SW 1271 (cell line): ENCODE measurements at regions not wholly inside any gene's neighbourhood (a gene's known extent, or its start where the extent isn't known, plus 50 kb on each side); places are given as distances from the start of the nearest gene placed in this dataset.
"Not testable (repeated sequence)": the region's sequence is repeated elsewhere in the genome, so short reads cannot be mapped to it uniquely, and the experiment has no call there.

Experiments
- DNase-seq, 2 experiments: peaks; one replicate each; lab custom pipeline; 2025; lab: John Stamatoyannopoulos, UW

DNA sequence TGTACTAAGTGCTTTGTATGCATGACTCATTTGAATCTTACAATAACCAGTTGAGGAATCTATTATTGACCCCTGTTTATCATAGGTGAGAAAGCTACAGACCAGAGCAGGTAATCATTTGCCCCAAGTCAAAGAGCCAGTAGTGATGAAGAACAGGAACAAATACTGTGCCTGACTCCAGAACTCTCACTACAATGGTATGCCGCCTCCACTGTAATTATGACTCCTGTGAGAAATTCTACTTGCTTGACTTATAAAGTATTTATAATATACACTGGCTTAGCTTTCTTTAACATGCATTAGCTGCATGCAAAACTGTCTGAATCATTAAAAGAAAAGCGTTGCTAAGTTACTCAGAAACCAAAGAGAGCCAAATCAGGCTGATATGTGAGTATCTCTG is 92.6 kb downstream of the ZNF281 start:
- no peak for DNase-seq

- DNase-seq, result no peak
Measured at GRCh38 chr1:200316148-200316803, 93.6 kb downstream of the ZNF281 start.

GRCh38 chr1:200314085-200314750 is 95.6 kb downstream of the ZNF281 start:
- DNase-seq, result no peak

GRCh38 chr1:200311256-200311655 is 98.6 kb downstream of the ZNF281 start:
- DNase-seq, result no peak

GRCh38 chr1:200310824-200311223 is 99.0 kb downstream of the ZNF281 start:
- no peak for DNase-seq

DNA sequence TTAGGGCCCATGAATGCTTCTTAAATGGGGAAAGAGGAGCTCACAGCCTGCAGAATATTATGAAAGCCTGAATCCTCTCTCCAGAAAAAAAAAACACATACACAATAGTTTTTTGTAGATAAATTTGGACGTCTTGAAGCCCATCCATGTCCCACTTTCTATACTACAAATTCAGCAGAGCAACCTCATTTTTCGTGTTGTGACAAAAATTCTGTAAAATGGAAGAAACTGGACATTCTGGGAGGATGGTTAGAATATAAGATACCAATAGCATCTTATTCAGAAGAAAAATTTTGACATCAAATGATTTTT is 102.1 kb downstream of the ZNF281 start:
- no peak for DNase-seq

DNA sequence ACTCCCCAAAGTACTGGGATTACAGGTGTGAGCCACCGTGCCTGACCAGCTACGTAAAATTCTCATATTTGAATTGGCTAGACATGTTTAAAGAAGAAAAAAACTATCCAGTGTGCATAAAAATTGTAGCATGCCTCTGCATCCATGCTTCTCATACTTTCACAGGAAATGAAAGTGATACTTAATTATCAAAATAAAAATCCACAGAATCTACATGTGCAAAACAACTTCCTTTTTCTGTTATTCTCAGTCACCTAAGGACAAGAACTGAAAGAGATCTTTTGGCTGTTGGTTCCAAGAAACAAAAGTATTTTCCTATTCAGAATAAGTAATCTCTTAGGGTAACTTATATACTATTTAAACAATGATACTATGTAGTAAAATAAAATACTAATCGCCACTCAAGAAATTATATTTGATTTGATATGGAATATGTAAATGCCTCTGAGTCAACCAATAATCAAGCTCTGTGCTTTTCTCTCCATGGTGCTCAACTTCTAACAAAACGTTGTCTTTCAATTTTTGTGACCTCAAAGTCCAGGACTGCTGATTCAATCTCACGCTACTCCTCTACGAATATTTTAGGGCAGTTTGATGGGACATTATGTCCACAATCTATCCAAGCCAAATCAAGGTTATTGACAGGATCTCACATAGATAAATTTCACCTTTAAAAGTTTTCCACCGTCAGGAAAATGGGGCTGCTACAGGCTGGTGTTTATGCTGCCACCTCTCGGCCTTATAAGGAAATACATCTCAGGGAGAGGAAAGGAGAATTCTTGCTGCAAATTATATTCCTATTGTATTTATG is 102.7 kb downstream of the ZNF281 start:
- peak in 1 of 2 experiments; percentile 30 for DNase-seq

DNA sequence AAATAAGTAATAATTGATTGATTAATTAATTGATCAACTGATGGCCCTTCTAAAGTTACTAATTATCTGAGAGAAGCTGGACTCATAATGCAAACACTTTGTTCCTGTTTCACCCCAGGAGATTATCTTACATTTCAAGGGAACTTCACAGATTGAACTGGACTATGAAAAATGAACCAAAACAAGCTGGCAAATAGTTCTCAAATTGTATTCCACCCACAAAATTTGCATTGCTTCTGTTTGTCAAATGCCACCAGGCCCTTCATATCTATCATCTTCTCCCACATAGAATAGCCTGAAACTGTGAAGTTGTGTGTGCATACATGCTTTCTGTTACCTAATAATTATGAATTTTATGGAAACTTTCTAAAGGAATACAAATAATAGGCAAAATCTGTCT is 104.0 kb downstream of the ZNF281 start:
- no peak for DNase-seq

DNA sequence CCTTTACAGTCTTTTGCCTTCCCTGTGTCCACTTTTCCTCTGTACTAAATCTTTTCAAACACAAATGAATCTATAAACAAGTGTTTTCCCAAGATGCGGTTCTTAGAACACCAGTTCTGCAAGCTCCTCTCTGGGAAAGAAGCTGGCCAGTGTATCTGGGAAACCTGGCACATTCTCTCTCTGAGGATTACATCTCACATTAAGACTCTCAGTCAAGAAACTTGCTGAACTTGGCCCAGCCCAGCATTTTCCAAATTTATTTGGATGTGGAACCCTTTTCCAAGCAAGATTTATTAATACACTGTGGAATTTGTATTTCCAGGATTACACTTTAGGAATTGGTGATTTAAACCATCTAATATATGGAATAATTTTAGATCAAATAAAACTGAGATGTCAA is 105.7 kb downstream of the ZNF281 start:
- no peak for DNase-seq

GRCh38 chr1:200302921-200303290 is 106.9 kb downstream of the ZNF281 start:
- no peak for DNase-seq

DNA sequence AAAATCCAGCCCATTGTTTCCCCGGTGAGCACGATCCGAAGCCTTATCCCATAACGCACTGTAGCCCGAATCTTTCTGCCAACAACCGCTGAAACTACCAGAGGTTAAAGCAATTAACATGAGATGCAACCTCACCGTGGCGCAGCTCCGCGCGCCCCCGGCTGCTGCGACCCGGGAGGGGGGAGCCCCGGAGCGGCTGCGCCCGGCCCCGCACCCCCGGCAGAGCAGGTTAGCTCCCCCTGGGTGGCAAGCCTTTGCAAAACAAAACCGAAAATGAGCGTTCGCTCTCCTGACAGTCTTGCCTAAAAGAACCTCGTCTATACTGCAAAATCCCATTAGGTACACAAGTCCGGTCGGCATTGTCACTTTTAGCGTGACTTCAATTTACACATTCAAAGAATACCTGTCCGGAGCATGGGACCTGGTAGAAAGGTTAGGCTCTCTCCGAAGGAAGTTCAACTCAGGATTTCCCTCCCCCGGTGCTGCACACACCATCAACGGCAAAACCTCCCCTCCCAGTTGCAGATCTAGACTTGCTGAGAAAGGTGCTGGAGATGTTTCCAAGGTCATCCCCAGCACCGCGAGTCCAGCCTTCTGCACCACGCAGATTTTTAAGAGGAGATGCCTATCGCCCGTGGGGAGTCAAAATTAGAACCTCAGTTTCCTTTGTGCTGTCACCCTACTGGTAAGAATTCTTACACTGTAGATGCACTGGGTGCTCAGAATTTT is 107.5 kb downstream of the ZNF281 start:
- no peak for DNase-seq

- DNase-seq, result no peak
Measured at GRCh38 chr1:200301152-200301551, 108.7 kb downstream of the ZNF281 start.

GRCh38 chr1:200299571-200299970 is 110.3 kb downstream of the ZNF281 start:
- no peak for DNase-seq

- no peak for DNase-seq
Measured at GRCh38 chr1:200298242-200298641, 111.6 kb downstream of the ZNF281 start.

DNA sequence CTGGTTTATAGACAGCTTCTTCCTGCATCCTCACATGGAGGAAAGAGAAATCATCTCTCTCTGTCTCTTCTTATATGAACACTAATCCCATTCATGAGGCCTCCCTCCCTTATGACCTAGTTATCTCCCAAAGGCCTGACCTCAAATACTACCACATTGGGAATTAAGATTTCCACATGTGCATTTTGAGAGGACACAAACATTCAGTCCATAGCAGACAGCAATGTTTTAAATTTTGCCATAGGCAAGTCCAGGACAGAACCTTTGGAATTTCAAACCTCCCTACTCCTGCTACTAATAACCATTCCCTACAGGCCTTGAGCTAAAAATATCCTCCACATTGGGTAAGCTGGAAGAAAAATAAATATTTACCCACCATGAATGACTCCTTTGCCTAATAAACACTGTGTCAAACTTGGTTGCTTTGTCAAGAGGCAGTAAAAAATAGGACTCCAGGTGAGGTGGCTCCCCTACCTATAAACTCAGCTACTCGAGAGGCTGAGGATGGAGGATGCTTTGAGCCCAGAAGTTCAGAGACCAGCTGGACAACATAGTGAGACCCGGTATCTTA is 113.7 kb downstream of the ZNF281 start:
- DNase-seq, result no peak

GRCh38 chr1:200294241-200294640 is 115.6 kb downstream of the ZNF281 start:
- no peak for DNase-seq

GRCh38 chr1:200292699-200293098 is 117.1 kb downstream of the ZNF281 start:
- no peak for DNase-seq

DNA sequence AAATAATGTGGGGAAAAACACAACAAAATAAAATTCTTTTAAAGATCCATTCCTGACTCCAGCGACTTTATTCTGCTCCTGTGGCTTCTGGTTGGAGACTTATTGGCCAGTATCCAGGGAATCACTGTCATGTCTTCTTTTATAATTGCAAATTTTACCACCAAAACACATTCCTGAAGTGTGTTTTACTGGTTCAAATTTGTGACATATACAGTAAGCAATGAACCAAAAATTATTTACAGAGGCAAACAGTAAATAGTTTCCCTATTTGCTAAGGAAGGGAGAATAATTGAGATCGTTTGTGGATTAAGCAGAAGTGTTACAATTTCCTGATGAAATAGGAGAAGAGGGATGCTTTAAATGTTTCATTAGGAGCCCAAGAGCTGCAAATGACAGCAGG is 118.7 kb downstream of the ZNF281 start:
- DNase-seq, result no peak

DNA sequence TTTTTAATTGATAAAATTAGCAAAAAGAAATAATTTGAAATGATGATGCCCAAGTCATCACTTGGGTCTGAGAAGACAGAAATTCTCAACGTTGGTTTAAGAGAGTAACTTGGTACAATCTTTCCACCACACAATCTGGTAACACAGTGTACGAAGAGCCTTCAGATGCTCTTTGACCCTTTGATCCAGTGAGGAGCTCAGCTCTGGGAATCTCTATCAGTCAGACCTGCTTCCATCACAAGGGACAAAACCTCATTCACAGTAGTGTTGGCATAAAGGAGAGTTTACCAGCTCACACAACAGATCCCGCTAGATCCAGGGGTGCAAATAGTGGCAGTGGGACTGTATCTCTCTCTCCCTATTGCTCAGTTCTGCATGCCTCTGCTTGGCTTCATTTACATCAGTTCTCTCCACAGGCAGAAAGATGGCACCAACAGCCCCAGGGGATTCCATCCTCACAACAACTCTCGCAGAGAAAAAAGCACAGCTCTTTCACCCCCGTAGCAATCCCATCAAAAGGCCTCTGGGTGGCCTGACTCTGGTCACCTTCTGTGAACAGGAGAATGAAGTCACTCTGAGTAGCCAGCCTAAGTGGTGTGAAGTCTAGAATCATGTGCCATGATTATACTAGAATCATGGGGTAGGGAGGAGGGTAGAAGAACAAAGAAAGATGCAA is 119.7 kb downstream of the ZNF281 start:
- peak in 1 of 2 experiments; percentile 33 for DNase-seq

- no peak for DNase-seq
Measured at GRCh38 chr1:200288226-200288625, 121.6 kb downstream of the ZNF281 start.

- not testable (repeated sequence) for DNase-seq
Measured at GRCh38 chr1:200284236-200284635, 125.6 kb downstream of the ZNF281 start.
